ENCODE measurements at regions not wholly inside any gene's neighbourhood (a gene's known extent, or its start where the extent isn't known, plus 50 kb on each side); places are given as distances from the start of the nearest gene placed in this dataset.
"Not testable (repeated sequence)": the region's sequence is repeated elsewhere in the genome, so short reads cannot be mapped to it uniquely, and the experiment has no call there.

GRCh38 chr21:23806966-23807548, 1800.2 kb downstream of the MRPL39 start:
- POLR2A ChIA-PET (ENCODE audit: partially characterized antibody); DNase-seq (ENCODE audit: low read depth in 1 of 2, low spot score in 2 of 2); H3K4me1 ChIP-seq (replicated peaks in 1 of 4; ENCODE audit: control insufficient read depth in 3 of 4, insufficient read depth in 4 of 4, low read length in 3 of 4); H2BK120ac ChIP-seq (replicated peaks; ENCODE audit: low read depth, low read length); H2BK15ac ChIP-seq (ENCODE audit: low read length); H3K79me2 ChIP-seq (ENCODE audit: control insufficient read depth in 1 of 2, insufficient read depth in 2 of 2, low read length in 2 of 2); H2BK20ac ChIP-seq (ENCODE audit: low read length); H3K4ac ChIP-seq (replicated peaks; ENCODE audit: insufficient read length, low read depth, low read length); H3K36me3 ChIP-seq (ENCODE audit: control insufficient read depth in 2 of 4, insufficient read depth in 4 of 4, low read length in 3 of 4); H4K5ac ChIP-seq (ENCODE audit: insufficient read length, low read depth, low read length); H3K27ac ChIP-seq (ENCODE audit: low read depth, low read length); H3K14ac ChIP-seq (ENCODE audit: insufficient read length); H3K9ac ChIP-seq (replicated peaks in 1 of 4; ENCODE audit: extremely low read depth in 1 of 4, low read depth in 3 of 4, low read length in 3 of 4); FAIRE-seq; H4K8ac ChIP-seq (ENCODE audit: extremely low read depth, insufficient read depth, low read length); H2BK5ac ChIP-seq (ENCODE audit: low read depth, low read length); H3K56ac ChIP-seq (replicated peaks; ENCODE audit: insufficient read length, low read depth, low read length); H2AK5ac ChIP-seq (ENCODE audit: low read depth, low read length); H4K91ac ChIP-seq (replicated peaks; ENCODE audit: insufficient read length, low read length); H3K23ac ChIP-seq (ENCODE audit: insufficient read length); H3K18ac ChIP-seq (ENCODE audit: extremely low read depth, low read length); H3K79me1 ChIP-seq (ENCODE audit: low read depth, low read length); H2BK12ac ChIP-seq (ENCODE audit: low read depth, low read length); H3K4me2 ChIP-seq (ENCODE audit: insufficient read depth in 1 of 2, low read depth in 2 of 2, low read length in 2 of 2); H3K4me3 ChIP-seq (ENCODE audit: extremely low read depth in 1 of 4, insufficient read depth in 2 of 4, low read depth in 3 of 4, low read length in 4 of 4); H4K20me1 ChIP-seq (replicated peaks in 1 of 2; ENCODE audit: control insufficient read depth in 1 of 2, insufficient read depth in 2 of 2, low read length in 2 of 2); H2AFZ ChIP-seq (ENCODE audit: low read length); H3K23me2 ChIP-seq (ENCODE audit: low read depth, low read length); H3K27me3 ChIP-seq (replicated peaks in 1 of 4; ENCODE audit: control insufficient read depth in 3 of 4, extremely low read depth in 1 of 4, insufficient read depth in 3 of 4, low read length in 3 of 4): not testable (repeated sequence)
- peaks cover 0 to 15% of the 10 kb centered on the region in 2 experiments; a peak in 2 of 4 replicates for H3K9me3 ChIP-seq (ENCODE audit: insufficient read depth in 2 of 2, low read depth in 1 of 2, low read length in 1 of 2)
- 93% methylated on average over 21 of the region's 39 CpGs; no CpG with 5 or more reads in 1 of the 2 experiments for WGBS, 2 experiments (ENCODE audit: extremely low coverage in 1 of 2, insufficient coverage in 1 of 2, insufficient read length in 1 of 2, insufficient replicate concordance in 2 of 2, low coverage in 1 of 2, low lambda C conversion rate in 2 of 2, missing lambda C conversion rate in 1 of 2)
- CTCF ChIA-PET (ENCODE audit: partially characterized antibody): interaction anchor here (0.8 kb wide), 1 partner anchor 47 kb away, joined by 3 read pairs; no protein-coding TSS in a partner anchor
